ENCODE measurements at regions not wholly inside any gene's neighbourhood (a gene's known extent, or its start where the extent isn't known, plus 50 kb on each side); places are given as distances from the start of the nearest gene placed in this dataset.

DNA sequence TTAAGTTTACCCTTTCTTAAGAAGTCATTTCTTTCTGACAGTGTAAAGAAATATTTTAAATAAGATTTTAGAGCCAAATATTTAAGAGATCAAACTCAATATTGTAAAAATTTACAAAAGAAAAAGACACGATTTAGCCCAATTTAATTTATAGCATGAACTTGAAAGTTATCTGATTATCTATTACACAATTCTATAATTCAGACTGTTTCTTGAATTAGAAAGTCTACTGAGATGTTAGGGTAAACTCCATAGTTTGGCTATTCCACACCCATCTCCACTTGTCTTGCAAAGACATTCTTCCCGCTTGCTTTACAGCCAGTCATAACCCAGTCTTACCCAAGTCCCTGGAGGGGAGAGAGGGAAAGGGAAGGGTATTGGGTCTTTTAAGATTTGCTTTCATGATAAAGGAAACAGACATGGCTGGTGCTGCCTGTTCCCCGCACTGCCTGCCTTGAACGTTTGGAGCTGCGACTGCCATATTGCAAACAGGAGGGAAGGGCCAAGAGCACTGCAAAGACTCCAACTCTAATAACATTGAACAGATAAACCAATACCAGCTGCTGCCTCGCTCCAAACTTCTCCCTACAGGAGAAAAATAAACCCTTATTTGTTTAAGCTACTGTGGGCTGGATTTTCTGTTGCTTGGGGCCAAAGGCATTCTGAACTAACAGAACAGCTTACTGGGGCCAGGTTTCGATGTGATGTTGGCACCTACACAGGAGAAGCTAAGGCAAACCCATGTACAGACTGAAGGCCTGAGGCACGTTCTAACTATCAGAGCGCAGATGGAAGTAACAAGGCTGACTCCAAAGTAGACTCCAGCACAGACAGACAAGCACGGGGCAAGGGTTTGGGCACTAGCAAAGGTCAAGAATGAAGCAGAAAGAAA, 552.3 kb upstream of the JARID2 start:
- DNase-seq (ENCODE audit: low read depth, low spot score) = no peak

DNA sequence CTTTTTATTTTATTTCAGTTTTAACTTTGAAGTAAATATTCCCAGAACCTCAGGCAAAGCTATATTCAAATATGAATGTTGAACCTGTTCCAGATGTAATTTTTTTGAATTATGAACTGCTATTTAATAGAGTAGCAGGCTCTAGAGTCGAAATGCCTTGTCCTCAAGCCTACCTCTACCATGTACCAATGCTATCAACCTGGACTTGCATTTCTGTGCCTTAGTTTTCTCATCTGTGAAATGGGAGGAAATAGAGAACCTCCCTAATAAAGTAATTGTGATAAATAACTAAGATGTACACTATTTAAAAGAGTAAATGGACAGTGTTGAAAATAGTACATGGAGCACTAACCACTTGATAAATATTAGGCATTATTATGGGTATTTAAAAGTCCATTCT, 551.6 kb upstream of the JARID2 start:
- DNase-seq (ENCODE audit: low read depth, low spot score) = no peak

- no peak for DNase-seq (ENCODE audit: low read depth, low spot score)
These were observed 550.3 kb upstream of the JARID2 start for GRCh38 chr6:14695579-14695978.

DNA sequence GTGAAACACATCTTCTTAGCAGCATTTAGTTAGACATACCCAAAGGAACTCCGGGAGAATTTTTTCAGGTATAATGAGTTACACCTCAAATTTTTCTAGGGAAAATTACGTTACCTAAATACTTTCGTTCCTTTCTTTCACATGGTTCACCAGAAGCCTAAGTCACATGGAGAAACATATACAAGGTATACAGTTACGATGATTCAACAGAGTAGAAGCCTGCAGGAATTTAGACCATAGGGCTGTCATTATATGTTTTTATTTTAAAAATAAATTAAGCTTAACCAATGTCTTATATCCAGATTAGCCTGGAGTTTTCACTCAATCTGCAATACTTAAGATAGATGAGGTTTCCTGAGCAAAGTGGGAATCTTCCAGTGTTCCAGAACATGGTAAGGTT, 549.5 kb upstream of the JARID2 start:
- DNase-seq (ENCODE audit: low read depth, low spot score) = no peak

- DNase-seq (ENCODE audit: low read depth, low spot score) = no peak
These were observed 548.4 kb upstream of the JARID2 start for GRCh38 chr6:14697427-14697826.

GRCh38 chr6:14699803-14700601, 545.9 kb upstream of the JARID2 start:
- DNase-seq (ENCODE audit: low read depth, low spot score) = no peak

DNA sequence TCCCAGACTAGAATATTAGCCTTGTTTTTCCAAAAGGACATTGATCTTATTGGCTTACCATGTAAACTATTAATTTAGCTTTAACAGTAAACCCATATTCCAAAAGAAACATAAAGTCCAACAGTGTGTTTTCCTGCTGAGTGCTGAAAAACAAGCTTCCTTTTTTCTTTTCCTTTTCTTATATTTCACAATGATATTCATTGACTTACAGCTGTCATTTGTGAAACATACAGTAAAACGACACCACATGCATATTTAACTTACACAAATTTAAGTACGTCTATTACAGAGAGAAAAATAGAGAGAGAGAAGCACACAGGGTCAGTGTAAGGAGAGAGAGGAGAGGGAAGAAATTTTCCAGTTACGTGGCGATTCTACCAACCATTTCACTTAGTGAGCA, 543.9 kb upstream of the JARID2 start:
- no peak for DNase-seq (ENCODE audit: low read depth, low spot score)

DNA sequence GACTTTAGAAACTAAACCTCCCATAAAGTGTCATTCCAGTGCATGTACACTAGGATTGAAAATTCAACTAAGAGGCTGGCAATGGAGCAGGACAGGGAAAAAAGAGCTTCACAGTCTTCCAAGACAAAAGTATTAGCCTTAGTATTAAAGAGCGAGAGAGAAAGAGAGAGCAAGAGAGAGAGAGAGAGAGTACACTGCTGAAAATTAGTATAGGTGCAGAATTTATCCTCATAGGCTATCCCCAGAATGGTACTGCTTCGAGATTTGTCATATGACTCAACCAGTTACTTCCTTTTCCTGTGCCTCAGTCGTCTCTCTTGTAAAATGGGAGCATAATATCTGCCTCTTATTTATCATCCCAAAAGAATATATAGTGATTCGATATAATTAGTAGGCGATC, 543.2 kb upstream of the JARID2 start:
- no peak for DNase-seq (ENCODE audit: low read depth, low spot score)

GRCh38 chr6:14703586-14703985, 542.3 kb upstream of the JARID2 start:
- DNase-seq (ENCODE audit: low read depth, low spot score) = no peak

GRCh38 chr6:14704383-14705271, 541.2 kb upstream of the JARID2 start:
- DNase-seq (ENCODE audit: low read depth, low spot score) = no peak

DNA sequence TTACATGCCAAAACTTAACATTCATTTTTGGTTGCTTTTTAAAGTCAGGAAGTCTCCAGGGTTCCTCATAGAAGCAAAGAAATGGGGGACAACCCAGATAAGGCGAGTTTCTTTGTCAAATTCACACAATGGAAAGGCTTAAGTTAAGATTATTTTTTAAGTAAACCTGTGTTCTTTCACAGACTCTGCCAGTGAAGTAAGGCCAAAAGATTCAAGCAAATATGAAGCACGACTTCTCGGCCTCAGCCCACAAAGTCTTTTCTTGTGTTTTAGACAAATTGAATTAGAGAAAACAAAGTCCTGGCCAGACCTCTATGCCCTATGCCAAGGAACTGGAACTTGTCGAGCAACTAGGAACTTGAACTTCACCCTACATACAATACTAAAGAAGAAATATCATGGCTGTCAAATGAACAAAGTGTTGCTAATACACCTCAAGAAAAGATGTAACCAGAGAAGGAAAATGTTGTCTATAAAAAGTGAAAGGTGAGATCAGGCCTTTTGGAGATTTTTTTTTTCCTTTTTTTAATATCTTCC, 540.0 kb upstream of the JARID2 start:
- DNase-seq (ENCODE audit: low read depth, low spot score) = no peak

- DNase-seq (ENCODE audit: low read depth, low spot score) = peak; percentile 6
These were observed 539.4 kb upstream of the JARID2 start for GRCh38 chr6:14706378-14706929.

- DNase-seq (ENCODE audit: low read depth, low spot score) = no peak
These were observed 538.6 kb upstream of the JARID2 start for GRCh38 chr6:14707276-14707675.

DNA sequence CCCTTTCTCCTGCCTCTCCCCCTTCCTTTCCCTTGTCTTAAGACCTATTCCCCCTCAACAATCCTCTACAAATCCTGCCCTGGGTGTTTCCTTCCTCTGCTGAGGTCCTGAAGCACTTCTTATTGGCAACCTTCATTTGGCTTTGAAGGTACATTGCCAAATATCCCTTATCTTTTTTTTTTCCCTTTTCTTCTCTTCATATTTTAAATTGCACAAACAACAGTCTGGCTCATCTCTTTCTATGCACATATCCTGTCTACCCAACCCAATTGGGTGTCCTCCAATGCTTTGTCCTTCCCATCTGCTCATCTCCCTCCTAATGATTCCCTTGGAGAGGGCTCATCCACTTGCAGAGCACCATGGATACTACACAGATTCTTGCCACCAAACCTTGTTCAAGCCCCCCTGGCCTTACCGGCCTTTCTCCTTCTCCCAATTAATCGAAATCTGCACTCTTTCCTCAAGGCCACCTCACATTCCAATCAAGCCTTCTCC, 537.9 kb upstream of the JARID2 start:
- no peak for DNase-seq (ENCODE audit: low read depth, low spot score)

GRCh38 chr6:14709066-14709670, 536.7 kb upstream of the JARID2 start:
- no peak for DNase-seq (ENCODE audit: low read depth, low spot score)

DNA sequence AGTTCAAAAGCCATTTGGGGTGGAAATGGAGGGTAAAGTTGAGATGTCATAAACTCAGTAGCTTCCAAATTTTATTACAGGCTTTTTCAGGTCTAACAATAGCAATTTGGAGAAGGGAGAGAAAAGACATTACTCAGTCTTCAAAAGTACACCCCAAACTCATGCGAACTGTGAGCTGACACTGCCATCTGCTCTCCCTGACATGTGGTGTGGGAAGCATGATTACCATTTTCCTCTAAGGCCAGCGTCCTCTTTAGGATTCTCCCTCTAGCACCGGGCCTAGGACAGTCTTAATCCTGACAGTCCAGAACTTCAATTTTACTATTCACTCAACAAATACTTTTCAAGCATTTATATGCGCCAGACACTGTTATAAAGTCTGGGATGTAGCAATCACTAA, 536.0 kb upstream of the JARID2 start:
- no peak for DNase-seq (ENCODE audit: low read depth, low spot score)

DNA sequence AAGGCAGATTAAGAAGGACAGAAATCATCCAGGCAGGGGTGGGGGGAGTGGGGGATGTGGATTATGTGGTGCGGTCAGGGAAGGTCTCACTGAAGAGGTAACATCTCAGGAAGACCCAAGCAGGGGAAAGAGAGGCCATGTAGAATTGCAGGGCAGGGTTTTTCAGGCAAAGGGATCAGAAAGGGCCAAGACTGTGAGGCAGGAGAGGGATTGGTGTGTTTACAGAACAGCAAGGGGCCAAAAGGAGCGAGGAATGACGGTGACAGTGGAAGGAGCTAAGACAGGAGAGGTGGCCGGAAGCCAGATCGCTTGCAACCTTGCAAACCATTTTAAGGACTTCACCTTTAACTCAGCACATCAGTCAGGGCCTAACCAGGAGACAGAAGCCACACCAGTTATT, 535.4 kb upstream of the JARID2 start:
- no peak for DNase-seq (ENCODE audit: low read depth, low spot score)

DNA sequence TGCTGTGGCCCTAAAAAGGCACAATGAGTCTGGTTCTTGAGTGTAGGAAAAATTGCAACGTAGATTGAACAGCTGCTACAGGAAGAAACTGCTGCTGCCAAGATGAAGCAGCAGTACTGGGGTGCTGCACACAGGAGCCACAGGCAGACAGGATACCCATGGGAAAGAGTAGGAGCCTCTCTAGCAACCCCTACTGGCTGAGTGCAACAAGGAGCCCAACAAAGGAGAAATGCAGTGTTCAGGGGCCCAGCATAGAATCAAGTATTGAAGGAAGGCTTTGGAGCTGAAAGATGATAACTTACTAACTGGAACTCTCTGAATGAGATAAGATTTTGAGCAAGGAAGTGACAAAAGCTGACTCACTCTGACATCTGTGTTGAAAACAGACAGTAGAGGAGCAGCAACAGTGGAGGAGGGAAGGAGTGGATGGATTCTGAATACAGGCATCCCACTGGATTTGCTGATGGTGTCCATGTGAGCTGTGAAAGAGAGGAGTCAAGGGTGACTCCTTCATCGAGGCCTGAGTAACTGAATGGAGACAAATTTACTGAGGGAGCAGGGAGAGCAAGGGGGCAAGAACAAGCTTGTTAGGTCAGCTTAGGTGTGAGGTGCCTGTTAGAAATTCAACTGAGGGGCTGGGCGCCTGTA, 534.7 kb upstream of the JARID2 start:
- no peak for DNase-seq (ENCODE audit: low read depth, low spot score)

DNA sequence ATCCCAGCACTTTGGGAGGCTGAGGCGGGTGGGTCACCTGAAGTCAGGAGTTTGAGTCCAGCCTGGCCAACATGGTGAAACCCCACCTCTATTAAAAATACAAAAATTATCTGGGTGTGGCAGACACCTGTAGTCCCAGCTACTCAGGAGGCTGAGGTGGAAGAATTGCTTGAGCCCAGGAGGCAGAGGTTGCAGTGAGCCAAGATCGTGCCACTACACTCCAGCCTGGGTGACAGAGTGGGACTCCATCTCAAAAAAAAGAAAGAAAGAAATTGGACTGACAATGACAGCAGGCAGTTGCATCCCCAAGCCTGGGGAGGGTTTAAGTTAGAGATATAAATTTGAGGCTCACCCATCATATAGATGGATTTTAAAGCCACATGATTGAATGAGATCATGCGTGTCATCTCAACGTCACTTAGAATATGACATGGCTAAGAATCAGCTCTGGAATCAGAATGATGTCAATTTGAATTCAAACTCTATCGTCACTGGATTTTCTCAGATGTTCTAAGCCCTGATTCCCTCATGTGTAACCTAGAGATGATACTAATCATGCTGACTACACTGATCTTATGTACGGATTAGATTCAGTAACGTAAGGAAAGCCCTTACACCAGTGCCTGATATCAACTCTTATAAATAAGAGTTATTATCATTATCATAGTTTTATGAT, 534.0 kb upstream of the JARID2 start:
- DNase-seq (ENCODE audit: low read depth, low spot score) = no peak
